HEK293 (cell line): ENCODE measurements at regions not wholly inside any gene's neighbourhood (a gene's known extent, or its start where the extent isn't known, plus 50 kb on each side); places are given as distances from the start of the nearest gene placed in this dataset.
"Not testable (repeated sequence)": the region's sequence is repeated elsewhere in the genome, so short reads cannot be mapped to it uniquely, and the experiment has no call there.

Source experiments
- CTCF ChIA-PET: fragments of 350-600 bp; formaldehyde crosslinking; extraction: SDS; loops from one replicate; lab custom pipeline; 2021; ENCODE audit warnings: antibody characterized with exemption; lab: Yijun Ruan, JAX
- POLR2A ChIA-PET: fragments of 300-600 bp; formaldehyde crosslinking; extraction: SDS; loops from one replicate; lab custom pipeline; 2020; ENCODE audit warnings: antibody characterized with exemption, inconsistent platforms; lab: Yijun Ruan, JAX
- H3K27ac ChIP-seq: fragments of 200-500 bp; sonication (Bioruptor generic); 2 replicates; pipeline ENCODE4 v1.5.1; 2014; ENCODE audit warnings: low read depth, low read length, control low read depth, inconsistent platforms; ENCODE audit errors: extremely low read depth
- H3K36me3 ChIP-seq, 2 experiments: fragments of 200-500 bp in 1 of 2; sonication (Bioruptor generic) in 1 of 2; 1 replicate in 1 of 2; 2 replicates in 1 of 2; pipeline ENCODE4 v1.5.1; 2014 to 2017; ENCODE audit warnings: inconsistent platforms in 2 of 2, low read length in 2 of 2; ENCODE audit not compliant: control insufficient read depth in 2 of 2, insufficient read depth in 1 of 2
- H3K4me1 ChIP-seq: fragments of 200-500 bp; sonication (Bioruptor generic); 2 replicates; pipeline ENCODE4 v1.5.1; 2014; ENCODE audit warnings: mild to moderate bottlenecking, low read length, inconsistent platforms; ENCODE audit not compliant: control insufficient read depth, insufficient read depth
- H3K4me3 ChIP-seq: 2 replicates; pipeline ENCODE4 v1.5.1; 2011; ENCODE audit warnings: low read depth, mild to moderate bottlenecking, control low read depth, low read length, moderate library complexity
- H3K9me3 ChIP-seq: fragments of 200-500 bp; sonication (Bioruptor generic); 2 replicates; pipeline ENCODE4 v1.5.1; 2014; ENCODE audit warnings: low read depth, low read length, inconsistent platforms; ENCODE audit not compliant: control insufficient read depth, insufficient read depth
- KLF7 ChIP-seq: fragments of 450-650 bp; formaldehyde crosslinking; IDR thresholded peaks from 2 replicates; pipeline ENCODE4 v1.5.1; 2016; ENCODE audit warnings: missing biosample characterization, missing genetic modification characterization, borderline replicate concordance
- MZF1 ChIP-seq: fragments of 450-650 bp; formaldehyde crosslinking; IDR thresholded peaks from 2 replicates; pipeline ENCODE4 v1.5.1; 2017; ENCODE audit warnings: missing biosample characterization, missing genetic modification characterization, borderline replicate concordance
- PRDM6 ChIP-seq: fragments of 450-650 bp; formaldehyde crosslinking; IDR thresholded peaks from 2 replicates; pipeline ENCODE4 v1.5.1; 2017; ENCODE audit warnings: missing biosample characterization, missing genetic modification characterization
- SP2 ChIP-seq: fragments of 450-650 bp; formaldehyde crosslinking; IDR thresholded peaks from 2 replicates; pipeline ENCODE4 v1.5.1; 2016; ENCODE audit warnings: missing biosample characterization, missing genetic modification characterization
- ZBTB11 ChIP-seq: fragments of 450-650 bp; formaldehyde crosslinking; conservative IDR thresholded peaks from 2 replicates; pipeline ENCODE4 v1.5.1; 2016; ENCODE audit warnings: low read depth, missing biosample characterization, missing genetic modification characterization
- ZBTB44 ChIP-seq: fragments of 450-650 bp; IDR thresholded peaks from 2 replicates; pipeline ENCODE4 v1.5.1; 2018; ENCODE audit warnings: missing biosample characterization, mild to moderate bottlenecking, missing genetic modification characterization
- ZNF146 ChIP-seq: fragments of 450-650 bp; formaldehyde crosslinking; IDR thresholded peaks from 2 replicates; pipeline ENCODE4 v1.5.1; 2016; ENCODE audit warnings: missing biosample characterization, missing genetic modification characterization
- ZNF202 ChIP-seq: fragments of 450-650 bp; formaldehyde crosslinking; IDR thresholded peaks from 2 replicates; pipeline ENCODE4 v1.5.1; 2016; ENCODE audit warnings: missing biosample characterization, missing genetic modification characterization, borderline replicate concordance
- ZNF473 ChIP-seq: fragments of 450-650 bp; formaldehyde crosslinking; IDR thresholded peaks from 2 replicates; pipeline ENCODE4 v1.5.1; 2017; ENCODE audit warnings: missing biosample characterization, missing genetic modification characterization
- ZNF626 ChIP-seq: fragments of 450-650 bp; sonication (Bioruptor Pico); formaldehyde crosslinking; IDR thresholded peaks from 2 replicates; pipeline ENCODE4 v1.5.1; 2018; ENCODE audit warnings: missing biosample characterization, missing genetic modification characterization, inconsistent platforms
- ZSCAN30 ChIP-seq: fragments of 450-650 bp; IDR thresholded peaks from 2 replicates; pipeline ENCODE4 v1.5.1; 2018; ENCODE audit warnings: missing biosample characterization, mild to moderate bottlenecking, missing genetic modification characterization, moderate library complexity
- TF ChIP-seq, protein P1 (sequence below): fragments of 450-650 bp; formaldehyde crosslinking; IDR thresholded peaks from 2 replicates; pipeline ENCODE4 v1.5.1; 2016; ENCODE audit warnings: missing biosample characterization, missing genetic modification characterization

GRCh38 chr3:181938580-181938979, 226.9 kb downstream of the SOX2 start:
- CTCF ChIA-PET, H3K9me3 ChIP-seq, POLR2A ChIA-PET, H3K27ac ChIP-seq, H3K36me3 ChIP-seq, H3K4me3 ChIP-seq: not testable (repeated sequence)
- TF ChIP-seq ZNF146 (tag by site-specific recombination), result 0 out of 2 replicates have a peak, but pooled peaks have one; percentile 6
- H3K4me1 ChIP-seq, result peaks cover 15% of the 10 kb centered on the region

- ChIA-PET CTCF (no interaction called here), POLR2A (no interaction called here)
- Histone ChIP-seq H3K4me1 (peaks cover 15% of the 10 kb centered on the region), H3K27ac (no peak overlapping the region), H3K9me3 (no peaks in the 10 kb centered on the region), H3K36me3 (no peaks in the 10 kb centered on the region), H3K4me3 (no peak overlapping the region)
- TF ChIP-seq ZBTB11 (no peak), MZF1 (no peak), ZNF473 (tag by site-specific recombination) (no peak), KLF7 (tag by site-specific recombination) (no peak), SP2 (tag by site-specific recombination) (no peak)
These were observed 229.0 kb downstream of the SOX2 start for GRCh38 chr3:181940703-181941102.

DNA sequence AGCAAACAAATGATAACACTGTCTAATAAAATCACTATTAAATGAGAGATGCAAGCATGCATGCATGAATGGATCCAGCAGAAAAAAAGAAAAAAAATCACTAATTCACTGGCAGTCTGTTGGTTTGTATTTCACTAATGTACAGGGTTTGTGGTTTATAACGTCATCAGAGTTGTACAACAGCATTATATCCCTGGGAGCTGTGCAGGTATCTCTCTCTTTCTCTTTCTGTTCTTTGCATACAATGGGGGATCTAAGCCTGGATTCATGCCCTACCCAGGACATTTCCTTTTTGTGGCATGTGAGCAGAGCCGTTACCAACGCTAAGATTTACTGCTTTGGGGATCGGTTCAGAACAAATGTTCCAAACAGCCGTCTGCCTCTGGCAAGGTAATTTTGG, 229.5 kb downstream of the SOX2 start:
- CTCF ChIA-PET, result no interaction called here
- no peak overlapping the region for H3K4me3 ChIP-seq
- no peaks in the 10 kb centered on the region for H3K36me3 ChIP-seq
- TF ChIP-seq ZNF202 (tag by site-specific recombination) (no peak), MZF1 (peak; percentile 72; the same call in 1 of the 2 replicates), ZNF626 (tag by site-specific recombination) (no peak), PRDM6 (tag by site-specific recombination) (0 out of 2 replicates have a peak, but pooled peaks have one; percentile 15), ZSCAN30 (tag by site-specific recombination) (no peak), ZBTB44 (tag by site-specific recombination) (peak; percentile 74; the same call in 1 of the 2 replicates)
- TF ChIP-seq, protein P1, sequence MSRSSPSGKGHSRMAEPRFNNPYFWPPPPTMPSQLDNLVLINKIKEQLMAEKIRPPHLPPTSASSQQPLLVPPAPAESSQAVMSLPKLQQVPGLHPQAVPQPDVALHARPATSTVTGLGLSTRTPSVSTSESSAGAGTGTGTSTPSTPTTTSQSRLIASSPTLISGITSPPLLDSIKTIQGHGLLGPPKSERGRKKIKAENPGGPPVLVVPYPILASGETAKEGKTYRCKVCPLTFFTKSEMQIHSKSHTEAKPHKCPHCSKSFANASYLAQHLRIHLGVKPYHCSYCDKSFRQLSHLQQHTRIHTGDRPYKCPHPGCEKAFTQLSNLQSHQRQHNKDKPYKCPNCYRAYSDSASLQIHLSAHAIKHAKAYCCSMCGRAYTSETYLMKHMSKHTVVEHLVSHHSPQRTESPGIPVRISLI (tag by site-specific recombination), result 0 out of 2 replicates have a peak, but pooled peaks have one; percentile 24
- TF ChIP-seq, all 188 proteins: peak for 4
- H3K4me1 ChIP-seq, result peaks cover 15% of the 10 kb centered on the region
- no peak overlapping the region for H3K27ac ChIP-seq
- POLR2A ChIA-PET, result no interaction called here
- no peaks in the 10 kb centered on the region for H3K9me3 ChIP-seq
